HG02571 (cell line): ENCODE measurements at regions not wholly inside any gene's neighbourhood (a gene's known extent, or its start where the extent isn't known, plus 50 kb on each side); places are given as distances from the start of the nearest gene placed in this dataset.
"Not testable (repeated sequence)": the region's sequence is repeated elsewhere in the genome, so short reads cannot be mapped to it uniquely, and the experiment has no call there.

Experiments used
- ATAC-seq: cut with Tn5 transposase; IDR thresholded peaks from one replicate; pipeline ENCODE4 v1.9.1; 2021; ENCODE audit warnings: mild to moderate bottlenecking, moderate library complexity; ENCODE audit not compliant: unreplicated experiment

DNA sequence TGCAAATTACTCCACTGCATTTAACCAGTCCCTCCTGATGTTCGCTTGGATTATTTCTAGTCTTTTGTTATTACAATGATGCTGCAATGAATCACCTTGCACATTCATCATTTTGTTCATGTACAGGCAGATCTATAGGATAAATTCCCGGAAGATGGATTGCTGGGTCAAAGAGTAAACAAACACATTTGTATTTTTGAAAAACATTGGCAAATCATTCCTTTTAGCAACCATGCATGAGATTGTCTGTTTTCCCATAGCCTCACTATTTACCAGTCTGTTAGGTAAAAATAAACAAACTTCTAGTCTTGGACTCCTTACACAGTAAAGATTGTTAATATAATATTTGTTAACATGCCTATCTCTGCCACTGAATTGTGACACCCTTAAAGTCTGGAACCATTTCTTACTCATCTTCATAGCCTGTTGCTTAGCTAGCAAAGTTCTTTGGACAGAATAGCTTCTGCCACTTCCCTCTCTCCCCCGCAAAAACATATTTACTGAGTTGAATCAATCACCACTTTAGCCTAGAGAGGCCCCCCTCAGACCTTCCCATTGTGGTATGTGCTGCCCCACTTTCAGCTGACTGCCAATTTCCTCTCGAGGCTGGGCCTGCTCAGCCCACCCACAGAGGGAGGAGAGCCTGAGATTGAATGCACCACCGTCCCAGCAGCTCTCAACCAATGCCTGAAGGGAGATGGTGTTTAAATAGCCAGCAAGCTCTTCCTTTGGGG is 108.4 kb upstream of the ATXN3L start:
- no peak for ATAC-seq

DNA sequence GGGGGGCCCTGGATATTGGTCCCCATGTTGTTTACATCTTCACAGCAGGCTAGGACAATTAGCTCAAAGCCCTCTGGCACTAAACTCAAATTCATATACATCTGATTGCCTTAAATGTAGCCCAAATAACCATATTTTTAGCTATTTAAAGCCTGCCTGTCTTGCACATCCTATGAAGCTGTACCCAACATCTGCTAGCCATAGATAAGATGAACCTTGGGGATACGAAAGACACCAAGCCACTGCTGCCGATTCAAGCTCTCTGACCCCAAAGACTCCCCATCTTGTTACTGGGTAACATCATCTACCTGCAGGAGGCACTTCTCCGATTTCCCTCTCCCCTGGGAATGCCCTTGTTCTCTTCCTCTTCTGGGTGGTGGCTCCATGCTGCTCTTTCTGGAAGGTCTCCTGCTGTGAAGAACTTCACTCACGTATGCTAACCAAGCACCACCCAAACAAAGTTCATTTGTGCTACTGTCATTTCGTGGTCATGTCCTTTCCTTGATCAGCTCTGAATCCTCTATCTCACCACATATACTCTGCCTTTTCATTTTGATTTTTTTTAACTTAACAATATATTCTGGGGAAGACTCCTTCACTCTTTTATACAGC is 107.7 kb upstream of the ATXN3L start:
- no peak for ATAC-seq

DNA sequence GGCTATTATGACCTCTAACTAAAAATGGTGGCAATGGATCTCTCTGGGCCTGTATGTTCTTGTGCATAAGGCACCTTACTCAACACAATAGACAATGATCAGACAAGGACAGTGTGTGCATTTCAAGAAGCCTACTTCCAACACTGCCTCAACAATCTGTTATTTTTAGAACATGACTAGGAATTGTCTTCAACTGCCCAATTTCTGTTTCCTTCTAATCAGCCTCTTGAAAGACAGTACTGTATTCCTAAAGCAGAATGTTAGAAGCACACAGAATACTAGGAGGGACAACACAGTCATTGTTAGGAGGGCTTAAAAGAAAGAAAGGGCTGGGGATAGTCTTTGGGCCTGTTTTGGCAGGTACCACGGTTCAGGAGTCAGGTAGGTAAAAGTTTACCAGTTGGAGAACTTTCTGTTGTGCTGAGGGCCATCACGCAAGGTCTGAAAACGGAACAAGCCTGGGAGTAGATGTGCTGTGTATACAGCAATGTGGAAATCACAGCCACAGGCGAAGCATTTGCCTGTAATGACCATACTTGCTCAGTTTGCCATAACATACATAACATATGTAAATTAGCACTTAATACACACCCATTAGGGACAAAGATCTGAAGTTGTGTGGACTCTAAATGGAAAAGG is 100.8 kb upstream of the ATXN3L start:
- ATAC-seq: no peak

DNA sequence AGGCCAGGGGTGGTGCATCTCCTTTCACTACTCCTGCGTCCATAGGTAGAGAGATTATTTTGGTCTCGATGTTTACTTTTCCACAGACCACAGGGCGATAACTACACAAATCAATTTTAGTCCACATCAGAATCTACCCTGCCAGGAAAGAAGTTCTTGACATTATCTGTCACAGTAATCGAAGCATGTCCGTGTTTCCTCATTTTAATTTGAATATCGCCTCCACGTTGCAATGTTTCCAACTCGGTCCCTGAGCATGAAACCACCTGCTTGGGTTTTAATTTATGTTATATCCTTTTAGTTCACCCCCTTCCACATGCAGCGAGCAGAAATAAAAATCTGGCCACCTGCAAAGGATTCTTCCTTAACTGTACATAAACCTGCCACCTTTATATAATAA is 100.1 kb upstream of the ATXN3L start:
- no peak for ATAC-seq

DNA sequence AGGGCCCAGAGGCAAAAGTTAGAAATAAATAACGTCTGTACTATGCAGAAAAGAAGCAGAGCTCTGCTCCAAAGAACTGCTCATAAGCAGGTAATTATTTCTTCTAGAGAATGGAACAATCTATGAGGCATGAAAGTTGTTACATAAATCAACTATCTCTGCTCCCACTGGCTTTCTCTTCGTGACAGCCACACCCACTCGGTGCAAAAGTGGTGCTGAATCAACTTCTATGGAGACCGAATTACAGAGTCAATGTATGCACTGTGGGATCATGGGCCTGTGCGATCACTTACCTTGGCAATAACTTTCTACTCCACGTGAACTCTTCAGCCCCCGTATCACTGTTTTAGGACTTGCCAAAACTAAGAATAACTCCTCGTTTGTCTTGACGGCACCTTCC is 99.4 kb upstream of the ATXN3L start:
- no peak for ATAC-seq

DNA sequence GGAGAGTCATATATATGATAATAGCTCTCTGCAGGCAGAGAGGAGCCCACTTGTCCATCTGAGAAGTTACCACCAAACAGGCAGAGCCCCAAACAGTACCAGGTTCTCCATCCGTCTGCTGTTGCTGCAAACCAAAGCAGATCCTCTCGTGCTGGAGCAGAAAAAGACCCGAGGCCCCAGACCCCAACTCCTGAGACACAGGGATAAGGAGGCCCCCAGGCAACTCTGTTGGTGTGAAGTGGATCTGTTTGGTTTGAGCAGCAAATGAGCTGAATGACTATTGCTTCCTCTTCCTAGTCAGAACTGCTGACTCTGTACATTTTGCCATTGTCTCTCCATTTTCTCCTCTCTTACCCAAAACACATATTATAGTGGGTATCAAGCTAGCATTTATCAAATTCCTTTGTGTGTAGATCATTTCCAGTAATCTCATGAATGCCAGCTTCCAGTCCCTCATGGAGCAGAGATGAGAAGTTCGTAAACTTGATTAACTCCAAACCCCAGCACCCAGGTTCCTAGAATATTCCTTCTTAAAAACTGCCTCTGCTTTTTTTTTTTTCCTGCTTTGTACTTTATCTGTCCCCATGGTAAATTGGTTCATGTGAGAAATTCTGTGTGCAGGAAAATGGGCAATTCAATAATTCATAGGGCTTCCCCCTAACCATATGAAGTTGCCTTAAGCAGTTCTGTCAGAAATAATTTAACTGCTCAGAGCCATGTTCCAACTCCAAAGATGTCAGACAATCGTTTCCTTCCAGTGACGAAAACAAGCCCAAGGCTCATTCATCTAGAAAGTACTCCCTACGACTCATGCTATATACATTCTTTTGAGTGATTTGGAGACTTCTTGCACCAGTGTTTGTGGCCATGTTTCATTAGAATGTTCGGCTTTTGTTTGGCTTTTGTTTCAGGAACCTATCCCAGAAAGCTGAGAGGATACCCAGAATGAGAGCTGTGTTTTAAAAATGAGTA is 98.6 kb upstream of the ATXN3L start:
- ATAC-seq: no peak

DNA sequence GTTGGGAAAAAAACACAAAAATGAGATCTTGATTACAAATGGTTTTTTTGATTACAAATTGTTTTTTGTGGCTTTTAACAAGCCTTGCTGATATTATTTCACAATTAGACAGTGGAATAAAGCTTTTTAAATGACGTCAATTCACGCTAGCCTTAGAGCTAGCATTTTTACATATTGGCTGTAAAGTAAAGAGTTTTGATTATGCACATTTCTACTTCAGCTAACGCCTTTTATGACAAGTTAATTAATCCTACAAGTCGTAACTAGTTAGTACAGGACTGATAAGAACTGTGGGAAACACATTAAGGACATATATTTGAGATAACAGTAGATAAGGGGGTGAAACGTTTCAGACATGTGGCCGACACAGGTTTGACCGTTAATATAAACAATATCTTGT is 95.7 kb upstream of the ATXN3L start:
- ATAC-seq: no peak

DNA sequence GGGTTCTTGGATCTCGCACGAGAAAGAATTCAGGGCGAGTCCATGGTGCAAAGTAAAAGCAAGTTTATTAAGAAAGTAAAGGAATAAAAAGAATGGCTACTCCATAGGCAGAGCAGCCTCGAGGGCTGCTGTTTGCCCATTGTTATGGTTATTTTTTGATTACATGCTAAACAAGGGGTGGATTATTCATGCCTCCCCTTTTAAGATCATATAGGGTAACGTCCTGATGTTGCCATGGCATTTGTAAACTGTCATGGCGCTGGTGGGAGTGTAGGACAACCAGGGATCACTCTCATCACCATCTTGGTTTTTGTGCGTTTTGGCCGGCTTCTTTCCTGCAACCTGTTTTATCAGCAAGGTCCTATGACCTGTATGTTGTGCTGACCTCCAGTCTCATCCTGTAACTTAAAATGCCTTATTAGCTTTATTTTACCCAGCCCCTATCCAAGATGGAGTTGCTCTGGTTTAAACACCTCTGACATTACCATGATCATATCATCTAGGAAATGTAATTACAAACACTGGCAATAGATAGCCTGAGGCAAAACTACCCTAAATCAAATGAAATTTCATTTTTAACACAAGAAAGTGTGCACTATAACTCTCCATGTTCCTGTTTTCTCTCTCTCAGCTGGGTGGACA is 94.3 kb upstream of the ATXN3L start:
- no peak for ATAC-seq

DNA sequence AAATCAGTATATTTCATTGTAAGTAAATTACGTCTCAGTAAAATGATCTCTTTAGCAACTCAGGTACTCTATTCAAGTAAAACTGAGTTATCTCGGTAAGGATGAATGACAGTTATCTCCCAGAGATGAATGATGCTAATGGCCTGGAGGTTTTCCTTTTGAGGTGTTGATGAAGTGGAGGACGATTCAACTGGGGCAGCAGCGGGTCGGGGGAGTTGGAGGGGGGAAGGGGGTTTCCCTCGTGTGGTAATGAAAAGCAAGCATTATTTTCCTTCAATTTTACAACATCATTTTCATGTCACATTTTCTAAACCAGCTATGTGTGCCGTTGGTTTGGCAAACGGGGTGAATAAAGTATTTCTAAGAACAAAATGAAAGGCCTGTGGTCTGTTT is 92.4 kb upstream of the ATXN3L start:
- ATAC-seq: no peak

DNA sequence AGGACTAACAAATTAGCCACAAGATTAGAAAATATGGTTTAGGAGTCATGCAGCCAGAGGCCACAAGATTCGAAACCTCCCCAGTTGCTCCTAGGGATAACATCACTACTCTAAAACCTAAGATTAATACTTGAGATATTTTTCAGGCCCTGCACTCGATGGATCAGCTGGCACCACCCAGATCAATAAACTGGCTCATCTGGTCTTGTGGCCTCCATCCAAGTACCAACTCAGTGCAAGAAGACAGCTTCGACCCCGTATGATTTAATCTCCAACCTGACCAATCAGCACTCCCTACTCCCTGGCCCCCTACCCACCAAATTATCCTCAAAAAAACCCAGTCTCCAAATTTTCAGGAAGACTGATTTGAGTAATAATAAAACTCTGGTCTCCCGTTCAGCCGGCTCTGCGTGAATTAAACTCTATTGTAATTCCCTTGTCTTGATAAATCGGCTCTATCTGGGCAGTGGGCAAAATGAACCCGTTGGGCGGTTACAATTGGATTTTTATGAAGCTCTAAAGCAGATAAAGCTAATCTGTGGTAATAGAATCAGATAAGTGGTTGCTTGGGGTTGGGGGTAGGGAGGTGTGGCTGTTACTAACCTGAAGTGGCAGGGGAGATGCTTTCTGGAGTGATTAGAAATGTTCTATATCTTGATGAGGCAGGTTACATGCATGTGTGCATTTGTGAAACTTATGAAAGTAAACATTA is 91.8 kb upstream of the ATXN3L start:
- no peak for ATAC-seq

DNA sequence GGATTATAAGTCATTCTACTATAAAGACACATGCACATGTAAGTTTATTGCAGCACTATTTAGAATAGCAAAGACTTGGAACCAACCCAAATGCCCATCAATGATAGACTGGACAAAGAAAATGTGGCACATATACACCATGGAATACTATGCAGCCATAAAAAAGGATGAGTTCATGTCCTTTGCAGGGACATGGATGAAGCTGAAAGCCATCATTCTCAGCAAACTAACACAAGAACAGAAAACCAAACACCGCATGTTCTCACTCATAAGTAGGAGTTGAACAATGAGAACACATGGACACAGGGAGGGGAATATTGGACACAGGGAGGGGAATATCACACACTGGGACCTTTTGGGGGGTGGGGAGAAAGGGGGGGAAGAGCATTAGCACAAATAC is 88.7 kb upstream of the ATXN3L start:
- not testable (repeated sequence) for ATAC-seq

DNA sequence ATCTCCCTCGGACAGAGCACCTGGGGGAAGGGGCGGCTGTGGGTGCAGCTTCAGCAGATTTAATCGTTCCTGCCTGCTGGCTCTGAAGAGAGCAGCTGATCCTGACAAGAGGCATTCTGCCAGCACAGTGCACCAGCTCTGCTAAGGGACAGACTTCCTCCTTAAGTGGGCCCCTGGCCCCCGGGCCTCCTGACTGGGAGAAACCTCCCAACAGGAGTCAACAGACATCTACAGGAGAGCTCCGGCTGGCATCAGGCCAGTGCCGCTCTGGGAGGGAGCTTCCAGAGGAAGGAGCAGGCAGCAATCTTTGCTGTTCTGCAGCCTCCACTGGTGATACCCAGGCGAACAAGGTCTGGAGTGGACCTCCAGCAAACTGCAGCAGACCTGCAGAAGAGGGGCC is 84.9 kb upstream of the ATXN3L start:
- not testable (repeated sequence) for ATAC-seq

DNA sequence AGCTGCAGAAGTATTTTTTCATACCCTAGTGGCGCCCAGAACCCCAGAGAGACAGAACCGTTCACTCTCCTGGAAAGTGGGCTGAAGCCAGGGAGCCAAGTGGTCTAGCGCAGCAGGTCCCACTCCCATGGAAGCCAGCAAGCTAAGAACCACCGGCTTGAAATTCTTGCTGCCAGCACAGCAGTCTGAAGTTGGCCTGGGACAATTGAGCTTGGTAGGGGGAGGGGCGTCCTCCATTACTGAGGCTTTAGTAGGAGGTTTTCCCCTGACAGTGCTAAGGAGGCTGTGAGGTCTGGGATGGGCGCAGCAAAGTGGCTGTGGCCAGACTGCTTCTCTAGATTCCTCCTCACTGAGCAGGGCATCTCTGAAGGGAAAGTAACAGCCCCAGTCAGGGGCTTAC is 84.5 kb upstream of the ATXN3L start:
- ATAC-seq: no peak

DNA sequence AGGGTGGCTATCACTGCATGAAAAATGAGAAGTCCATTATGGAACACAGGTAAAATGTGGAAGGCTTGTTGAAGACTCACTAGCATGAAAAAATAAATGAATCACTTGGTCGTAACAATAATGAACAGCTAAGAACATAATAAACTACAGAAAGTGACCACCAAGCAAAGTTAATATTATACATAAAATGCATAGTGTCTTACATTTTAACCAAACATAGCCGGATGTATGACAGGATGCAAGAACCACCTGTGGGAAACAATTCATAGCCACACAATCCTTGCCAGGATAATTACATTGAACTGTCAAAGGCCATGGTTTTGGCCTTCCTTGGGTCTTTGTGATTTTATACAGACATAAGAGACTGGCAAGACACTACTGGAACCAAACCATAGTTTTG is 81.9 kb upstream of the ATXN3L start:
- ATAC-seq: no peak

DNA sequence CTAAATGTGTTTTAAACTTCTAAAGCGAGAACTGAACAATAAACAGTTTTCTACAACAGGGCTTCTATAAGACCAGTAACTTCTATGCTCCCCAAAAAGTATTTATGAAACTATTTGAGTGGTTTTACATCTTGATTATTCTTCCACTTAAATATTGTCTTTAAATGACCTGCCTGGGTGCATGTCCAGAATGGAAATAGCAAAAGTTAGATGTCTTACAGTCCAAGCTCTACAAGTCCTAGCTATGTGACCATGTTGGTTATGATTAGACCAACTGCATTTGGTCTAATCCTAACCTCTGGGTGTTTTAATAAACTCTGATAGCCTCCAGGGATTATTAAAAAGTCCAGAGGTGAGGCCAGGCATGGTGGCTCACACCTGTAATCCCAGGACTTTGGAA is 79.0 kb upstream of the ATXN3L start:
- ATAC-seq: no peak

DNA sequence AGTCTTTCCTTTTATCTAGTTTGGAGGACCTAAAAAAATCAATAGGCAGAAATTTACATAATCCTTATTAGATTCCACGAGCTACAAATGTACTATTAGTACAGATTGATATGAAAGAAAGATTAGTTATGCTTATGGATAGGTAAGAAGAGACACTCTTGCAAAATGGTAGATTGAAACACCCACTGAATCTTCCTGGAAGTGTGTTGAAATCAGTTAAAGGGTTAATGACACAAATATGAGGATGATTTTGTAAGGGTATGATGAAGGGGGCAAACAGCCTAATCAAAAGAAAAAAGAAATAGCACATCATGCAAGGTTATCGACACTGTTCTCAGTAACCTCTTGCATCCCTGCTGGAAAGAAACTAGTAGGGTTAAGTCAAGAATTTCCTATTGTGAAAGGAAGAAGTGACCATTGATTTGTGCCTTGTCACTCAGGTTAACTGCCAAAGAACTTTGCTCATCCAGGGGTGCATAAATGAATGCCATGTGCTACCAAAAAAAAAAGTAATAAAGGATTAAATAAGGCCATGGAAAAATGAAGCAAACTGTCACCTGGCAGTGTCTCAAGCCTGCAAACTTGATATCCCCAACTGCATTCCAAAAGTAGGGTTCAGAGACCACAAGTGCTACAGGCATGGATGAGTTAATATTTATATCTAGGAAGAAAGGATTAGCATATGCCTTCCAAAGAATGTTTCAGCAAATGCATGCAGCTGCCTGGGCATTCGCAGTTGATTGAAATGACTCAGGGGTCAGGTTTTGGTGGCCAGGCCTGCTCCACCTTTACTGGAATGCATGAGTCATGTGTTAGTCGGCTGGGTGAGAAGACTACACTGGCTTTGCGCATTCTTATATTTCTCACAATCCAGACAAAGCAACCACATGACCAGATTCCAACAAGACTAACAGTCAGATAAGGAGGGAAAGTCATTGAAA is 78.3 kb upstream of the ATXN3L start:
- no peak for ATAC-seq

DNA sequence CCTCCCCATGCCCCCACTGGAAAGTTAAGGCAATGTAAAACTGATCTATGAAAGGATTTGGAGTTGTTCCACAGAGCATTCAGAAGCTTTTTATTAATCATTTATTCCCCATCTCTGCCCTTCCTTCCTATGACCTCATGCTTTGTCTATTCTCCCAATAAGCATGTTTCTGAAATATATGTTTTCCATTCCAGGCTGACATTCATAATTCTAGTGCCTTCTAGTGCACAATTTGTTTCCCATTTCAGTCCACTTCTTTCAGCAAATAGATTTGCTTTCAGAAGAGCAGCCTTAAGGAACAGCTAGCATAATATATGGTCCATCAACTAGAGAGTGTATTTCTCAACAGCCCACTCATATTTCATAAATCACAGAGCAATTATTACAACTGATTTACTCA is 77.1 kb upstream of the ATXN3L start:
- ATAC-seq: no peak

DNA sequence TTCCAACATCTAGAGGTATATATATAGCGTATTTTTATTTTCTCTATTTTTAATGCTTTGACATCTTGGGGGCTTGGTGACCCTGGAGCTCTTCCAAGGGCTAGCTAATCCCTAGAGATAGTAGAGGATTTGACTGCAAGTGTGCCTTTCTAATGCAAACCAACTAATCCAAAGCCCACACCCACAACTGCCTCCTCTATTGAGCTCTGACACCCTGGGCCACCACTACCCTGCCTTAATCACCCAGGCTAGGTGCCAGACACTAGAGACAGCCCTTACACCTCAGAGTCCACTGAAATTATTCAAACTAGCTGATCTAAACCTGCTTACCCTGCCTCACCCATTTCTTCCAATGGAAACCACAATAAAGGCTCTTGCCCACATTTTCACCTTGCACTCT is 69.6 kb upstream of the ATXN3L start:
- no peak for ATAC-seq
